ENCODE measurements at regions not wholly inside any gene's neighbourhood (a gene's known extent, or its start where the extent isn't known, plus 50 kb on each side); places are given as distances from the start of the nearest gene placed in this dataset.

GRCh38 chr1:234734869-234735268, 124.9 kb upstream of the IRF2BP2 start:
- no peaks in the 10 kb centered on the region for H3K4me1 ChIP-seq (ENCODE audit: insufficient read depth, low read length, poor library complexity, severe bottlenecking)
- POLR2A ChIA-PET (ENCODE audit: low non-redundant PET) = no interaction called here
- TF ChIP-seq CTCF (conservative IDR thresholded peaks at IDR 0.05; ENCODE audit: low read depth, low read length) (no peak), EZH2 (IDR thresholded peaks at IDR 0.05; ENCODE audit: borderline replicate concordance, low read depth, low read length, poor library complexity, severe bottlenecking) (no peak)

GRCh38 chr1:234734412-234734835, 124.4 kb upstream of the IRF2BP2 start:
- intact Hi-C loops (cut with micrococcal nuclease; ENCODE audit: unreplicated experiment) = no loop called here
- no peaks in the 10 kb centered on the region for H3K9me3 ChIP-seq (ENCODE audit: low read depth, low read length, poor library complexity, severe bottlenecking)
- POLR2A ChIA-PET (ENCODE audit: low non-redundant PET) = no interaction called here
- no peak for DNase-seq (ENCODE audit: low spot score)
- no peaks in the 10 kb centered on the region for H3K36me3 ChIP-seq (ENCODE audit: insufficient read depth, low read length, poor library complexity, severe bottlenecking)
- no peak overlapping the region for H3K4me3 ChIP-seq (ENCODE audit: low read depth, low read length, poor library complexity, severe bottlenecking)
- BruUV-seq (replicated peaks) = no TSS peak
- TF ChIP-seq CTCF (conservative IDR thresholded peaks at IDR 0.05; ENCODE audit: low read depth, low read length) = no peak
- TF ChIP-seq EZH2 (IDR thresholded peaks at IDR 0.05; ENCODE audit: borderline replicate concordance, low read depth, low read length, poor library complexity, severe bottlenecking) = no peak
- H3K27me3 ChIP-seq (replicated peaks; ENCODE audit: insufficient read depth, low read depth, low read length, poor library complexity) = no peaks in the 10 kb centered on the region
- H3K4me1 ChIP-seq (ENCODE audit: insufficient read depth, low read length, poor library complexity, severe bottlenecking) = no peaks in the 10 kb centered on the region
- no peak overlapping the region for H3K27ac ChIP-seq (ENCODE audit: low read depth, low read length, poor library complexity, severe bottlenecking)
- CTCF ChIA-PET = no interaction called here

More at GRCh38 chr1:234734869-234735268, 124.9 kb upstream of the IRF2BP2 start:
- Histone ChIP-seq H3K4me3 (ENCODE audit: low read depth, low read length, poor library complexity, severe bottlenecking) (no peak overlapping the region), H3K27ac (ENCODE audit: low read depth, low read length, poor library complexity, severe bottlenecking) (no peak overlapping the region), H3K27me3 (replicated peaks; ENCODE audit: insufficient read depth, low read depth, low read length, poor library complexity) (no peaks in the 10 kb centered on the region), H3K9me3 (ENCODE audit: low read depth, low read length, poor library complexity, severe bottlenecking) (no peaks in the 10 kb centered on the region), H3K36me3 (ENCODE audit: insufficient read depth, low read length, poor library complexity, severe bottlenecking) (no peaks in the 10 kb centered on the region)
- no TSS peak for BruUV-seq (replicated peaks)
- no peak for DNase-seq (ENCODE audit: low spot score)
- CTCF ChIA-PET = no interaction called here
- intact Hi-C loops (cut with micrococcal nuclease; ENCODE audit: unreplicated experiment) = no loop called here

GRCh38 chr1:234733427-234733826, 123.4 kb upstream of the IRF2BP2 start:
- Histone ChIP-seq H3K4me1 (ENCODE audit: insufficient read depth, low read length, poor library complexity, severe bottlenecking) (no peaks in the 10 kb centered on the region), H3K9me3 (ENCODE audit: low read depth, low read length, poor library complexity, severe bottlenecking) (no peaks in the 10 kb centered on the region), H3K36me3 (ENCODE audit: insufficient read depth, low read length, poor library complexity, severe bottlenecking) (no peaks in the 10 kb centered on the region), H3K27ac (ENCODE audit: low read depth, low read length, poor library complexity, severe bottlenecking) (no peak overlapping the region), H3K27me3 (replicated peaks; ENCODE audit: insufficient read depth, low read depth, low read length, poor library complexity) (no peaks in the 10 kb centered on the region), H3K4me3 (ENCODE audit: low read depth, low read length, poor library complexity, severe bottlenecking) (no peak overlapping the region)
- ChIA-PET CTCF (no interaction called here), POLR2A (ENCODE audit: low non-redundant PET) (no interaction called here)
- no peak for DNase-seq (ENCODE audit: low spot score)
- intact Hi-C loops (cut with micrococcal nuclease; ENCODE audit: unreplicated experiment) = no loop called here
- no TSS peak for BruUV-seq (replicated peaks)
- TF ChIP-seq EZH2 (IDR thresholded peaks at IDR 0.05; ENCODE audit: borderline replicate concordance, low read depth, low read length, poor library complexity, severe bottlenecking) = no peak
- no peak for TF ChIP-seq CTCF (conservative IDR thresholded peaks at IDR 0.05; ENCODE audit: low read depth, low read length)
